Stomach (tissue), 4 donors: ENCODE measurements at regions not wholly inside any gene's neighbourhood (a gene's known extent, or its start where the extent isn't known, plus 50 kb on each side); places are given as distances from the start of the nearest gene placed in this dataset.

Experiments used
- EP300 ChIP-seq: sonication (generic); formaldehyde crosslinking; IDR thresholded peaks from one replicate; pipeline ENCODE4 v1.6.1; 2017; ENCODE audit warnings: antibody characterized with exemption
- POLR2A ChIP-seq, 4 donors: fragments of 450-650 bp; IDR thresholded peaks; one replicate each; pipeline ENCODE4 v1.6.1; 2016; ENCODE audit warnings: antibody characterized with exemption in 4 of 4, control low read depth in 2 of 4, mild to moderate bottlenecking in 1 of 4, moderate library complexity in 1 of 4
- POLR2AphosphoS5 ChIP-seq, 3 donors: sonication (generic); formaldehyde crosslinking; IDR thresholded peaks; one replicate each; pipeline ENCODE4 v1.6.1; 2016; ENCODE audit warnings: antibody characterized with exemption in 3 of 3
- TF ChIP-seq, protein P1 (sequence below), 7 experiments: fragments of 450-650 bp in 4 of 7; fragments of 200-600 bp in 3 of 7; sonication (generic) in 3 of 7; IDR thresholded peaks; one replicate each; pipeline ENCODE4 v1.5.1; 2016 to 2019; ENCODE audit warnings: antibody characterized with exemption in 7 of 7, control low read depth in 2 of 7, mild to moderate bottlenecking in 1 of 7

GRCh38 chr21:22416555-22416954 is 1418.3 kb downstream of the NCAM2 start:
- TF ChIP-seq, protein P1, sequence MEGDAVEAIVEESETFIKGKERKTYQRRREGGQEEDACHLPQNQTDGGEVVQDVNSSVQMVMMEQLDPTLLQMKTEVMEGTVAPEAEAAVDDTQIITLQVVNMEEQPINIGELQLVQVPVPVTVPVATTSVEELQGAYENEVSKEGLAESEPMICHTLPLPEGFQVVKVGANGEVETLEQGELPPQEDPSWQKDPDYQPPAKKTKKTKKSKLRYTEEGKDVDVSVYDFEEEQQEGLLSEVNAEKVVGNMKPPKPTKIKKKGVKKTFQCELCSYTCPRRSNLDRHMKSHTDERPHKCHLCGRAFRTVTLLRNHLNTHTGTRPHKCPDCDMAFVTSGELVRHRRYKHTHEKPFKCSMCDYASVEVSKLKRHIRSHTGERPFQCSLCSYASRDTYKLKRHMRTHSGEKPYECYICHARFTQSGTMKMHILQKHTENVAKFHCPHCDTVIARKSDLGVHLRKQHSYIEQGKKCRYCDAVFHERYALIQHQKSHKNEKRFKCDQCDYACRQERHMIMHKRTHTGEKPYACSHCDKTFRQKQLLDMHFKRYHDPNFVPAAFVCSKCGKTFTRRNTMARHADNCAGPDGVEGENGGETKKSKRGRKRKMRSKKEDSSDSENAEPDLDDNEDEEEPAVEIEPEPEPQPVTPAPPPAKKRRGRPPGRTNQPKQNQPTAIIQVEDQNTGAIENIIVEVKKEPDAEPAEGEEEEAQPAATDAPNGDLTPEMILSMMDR (IDR thresholded peaks at IDR 0.05) = no peak
- TF ChIP-seq EP300 (no peak), POLR2A (IDR thresholded peaks at IDR 0.05) (no peak), POLR2AphosphoS5 (IDR thresholded peaks at IDR 0.05) (no peak)
